Liver (tissue), 8 donors: ENCODE measurements at regions not wholly inside any gene's neighbourhood (a gene's known extent, or its start where the extent isn't known, plus 50 kb on each side); places are given as distances from the start of the nearest gene placed in this dataset.

ENCODE experiments used
- DNase-seq: peaks from one replicate; pipeline ENCODE4 v3.0.0-alpha.2; 2017; ENCODE audit warnings: low spot score
- H3K27ac ChIP-seq, 2 donors: one replicate each; pipeline ENCODE4 v1.7.0; 2013; ENCODE audit warnings: inconsistent platforms in 2 of 2, low read length in 2 of 2, control low read depth in 1 of 2, low read depth in 1 of 2, mild to moderate bottlenecking in 1 of 2
- H3K27me3 ChIP-seq, 4 donors: one replicate each; pipeline versions ENCODE4 v1.6.1 to v1.7.0; 2013; ENCODE audit warnings: low read length in 3 of 4, inconsistent platforms in 1 of 4, mild to moderate bottlenecking in 1 of 4, moderate library complexity in 1 of 4; ENCODE audit not compliant: control insufficient read depth in 4 of 4, insufficient read depth in 4 of 4
- H3K36me3 ChIP-seq, 4 donors: one replicate each; pipeline versions ENCODE4 v1.6.1 to v1.7.0; 2013; ENCODE audit warnings: low read length in 3 of 4, mild to moderate bottlenecking in 3 of 4, low read depth in 1 of 4, moderate library complexity in 1 of 4; ENCODE audit not compliant: control insufficient read depth in 4 of 4, insufficient read depth in 3 of 4
- H3K4me1 ChIP-seq, 4 donors: one replicate each; pipeline versions ENCODE4 v1.6.1 to v1.7.0; 2013; ENCODE audit warnings: low read length in 3 of 4, mild to moderate bottlenecking in 3 of 4, moderate library complexity in 1 of 4; ENCODE audit not compliant: control insufficient read depth in 4 of 4, insufficient read depth in 4 of 4
- H3K4me3 ChIP-seq, 3 donors: one replicate each; pipeline versions ENCODE4 v1.6.1 to v1.7.0; 2013; ENCODE audit warnings: low read length in 3 of 3, control low read depth in 1 of 3, low read depth in 1 of 3, mild to moderate bottlenecking in 1 of 3
- H3K9ac ChIP-seq, 2 donors: one replicate each; pipeline ENCODE4 v1.7.0; 2013; ENCODE audit warnings: low read length in 2 of 2, mild to moderate bottlenecking in 2 of 2, moderate library complexity in 2 of 2, control low read depth in 1 of 2, low read depth in 1 of 2
- H3K9me3 ChIP-seq, 4 donors: one replicate each; pipeline versions ENCODE4 v1.6.1 to v1.7.0; 2013; ENCODE audit warnings: low read length in 3 of 4; ENCODE audit not compliant: control insufficient read depth in 4 of 4
- ATF3 ChIP-seq: IDR thresholded peaks from 2 replicates; pipeline ENCODE4 v1.6.1; 2016; ENCODE audit warnings: antibody characterized with exemption
- CTCF ChIP-seq: fragments of 150-350 bp; IDR thresholded peaks from 2 replicates; pipeline ENCODE4 v1.5.1; 2017; ENCODE audit warnings: improper control_type of control experiment, low read depth, low read length; ENCODE audit not compliant: missing input control
- EGR1 ChIP-seq, 2 donors: IDR thresholded peaks; 2 replicates each; pipeline ENCODE4 v1.6.1; 2016 to 2018; ENCODE audit warnings: antibody characterized with exemption in 2 of 2, low read depth in 2 of 2
- FOXA1 ChIP-seq: IDR thresholded peaks from 2 replicates; pipeline ENCODE4 v1.6.1; 2016; ENCODE audit warnings: antibody characterized with exemption
- FOXA2 ChIP-seq: IDR thresholded peaks from 2 replicates; pipeline ENCODE4 v1.6.1; 2016; ENCODE audit warnings: antibody characterized with exemption
- GABPA ChIP-seq, 2 donors: IDR thresholded peaks in 1 of 2; conservative IDR thresholded peaks in 1 of 2; 2 replicates each; pipeline ENCODE4 v1.6.1; 2016; ENCODE audit warnings: antibody characterized with exemption in 2 of 2, mild to moderate bottlenecking in 1 of 2, moderate library complexity in 1 of 2
- HNF4A ChIP-seq, 2 donors: conservative IDR thresholded peaks; 2 replicates each; pipeline ENCODE4 v1.6.1; 2016; ENCODE audit warnings: antibody characterized with exemption in 2 of 2, mild to moderate bottlenecking in 2 of 2
- HNF4G ChIP-seq: IDR thresholded peaks from 2 replicates; pipeline ENCODE4 v1.6.1; 2016; ENCODE audit warnings: antibody characterized with exemption
- JUND ChIP-seq, 2 donors: IDR thresholded peaks; 2 replicates each; pipeline ENCODE4 v1.6.1; 2016; ENCODE audit warnings: antibody characterized with exemption in 2 of 2
- MAX ChIP-seq: IDR thresholded peaks from 2 replicates; pipeline ENCODE4 v1.6.1; 2016; ENCODE audit warnings: antibody characterized with exemption
- NR2F2 ChIP-seq: IDR thresholded peaks from 2 replicates; pipeline ENCODE4 v1.6.1; 2016; ENCODE audit warnings: antibody characterized with exemption
- RAD21 ChIP-seq, 2 donors: IDR thresholded peaks; 2 replicates each; pipeline ENCODE4 v1.6.1; 2016; ENCODE audit warnings: antibody characterized with exemption in 2 of 2, mild to moderate bottlenecking in 2 of 2
- REST ChIP-seq: IDR thresholded peaks from 2 replicates; pipeline ENCODE4 v1.6.1; 2016; ENCODE audit warnings: antibody characterized with exemption, mild to moderate bottlenecking
- RXRA ChIP-seq, 2 donors: IDR thresholded peaks; 2 replicates each; pipeline ENCODE4 v1.6.1; 2017 to 2018; ENCODE audit warnings: antibody characterized with exemption in 2 of 2, mild to moderate bottlenecking in 1 of 2
- SP1 ChIP-seq: IDR thresholded peaks from 2 replicates; pipeline ENCODE4 v1.6.1; 2018; ENCODE audit warnings: antibody characterized with exemption, mild to moderate bottlenecking
- TAF1 ChIP-seq: conservative IDR thresholded peaks from 2 replicates; pipeline ENCODE4 v1.6.1; 2016; ENCODE audit warnings: antibody characterized with exemption, mild to moderate bottlenecking
- YY1 ChIP-seq: IDR thresholded peaks from 2 replicates; pipeline ENCODE4 v1.6.1; 2016; ENCODE audit warnings: antibody characterized with exemption, mild to moderate bottlenecking
- ZBTB33 ChIP-seq: IDR thresholded peaks from 2 replicates; pipeline ENCODE4 v1.6.1; 2016; ENCODE audit warnings: antibody characterized with exemption
- WGBS: extraction: QIAGEN DNeasy Blood & Tissue Kit; methylation state at CpG from one replicate; pipeline ENCODE4 v1.1.7; 2013; 5-methylcytosine and 5-hydroxymethylcytosine counted together
- donor health status: healthy.
- donor health status: healthy.
- donor health status: healthy.
- donor health status: healthy.
- donor health status: healthy.

- H3K27ac ChIP-seq = no peak overlapping the region
- no peaks in the 10 kb centered on the region for H3K27me3 ChIP-seq
- TF ChIP-seq GABPA (IDR thresholded peaks at IDR 0.05 in 1 of 2, conservative IDR thresholded peaks at IDR 0.05 in 1 of 2) (no peak), YY1 (no peak), HNF4G (no peak), ATF3 (no peak), ZBTB33 (no peak), CTCF (no peak), MAX (no peak), SP1 (no peak), FOXA1 (no peak), RXRA (IDR thresholded peaks at IDR 0.05) (no peak), NR2F2 (no peak), FOXA2 (no peak), RAD21 (IDR thresholded peaks at IDR 0.05) (no peak), JUND (IDR thresholded peaks at IDR 0.05) (no peak), TAF1 (no peak), REST (no peak), HNF4A (conservative IDR thresholded peaks at IDR 0.05) (no peak), EGR1 (IDR thresholded peaks at IDR 0.05; ENCODE audit: low read depth in 2 of 2) (no peak)
- no peaks in the 10 kb centered on the region for H3K9me3 ChIP-seq
- H3K4me1 ChIP-seq = no peaks in the 10 kb centered on the region
- 97% methylated on average over 1 of the region's 1 CpG for WGBS
- H3K36me3 ChIP-seq = no peaks in the 10 kb centered on the region
- no peak overlapping the region for H3K4me3 ChIP-seq
- no peak overlapping the region for H3K9ac ChIP-seq
- DNase-seq = no peak
These were observed 443.8 kb downstream of the LRRC70 start for GRCh38 chr5:63022403-63022802.

GRCh38 chr5:63011158-63011557, 432.5 kb downstream of the LRRC70 start:
- Histone ChIP-seq H3K36me3 (no peaks in the 10 kb centered on the region), H3K9ac (no peak overlapping the region), H3K27me3 (no peaks in the 10 kb centered on the region), H3K9me3 (peaks cover 0 to 6% (median 2%) of the 10 kb centered on the region in 4 donors), H3K27ac (no peak overlapping the region), H3K4me1 (no peaks in the 10 kb centered on the region), H3K4me3 (no peak overlapping the region)
- WGBS = 55% methylated on average over 1 of the region's 1 CpG
- no peak for DNase-seq
- TF ChIP-seq GABPA (IDR thresholded peaks at IDR 0.05 in 1 of 2, conservative IDR thresholded peaks at IDR 0.05 in 1 of 2) (no peak), ATF3 (no peak), RXRA (IDR thresholded peaks at IDR 0.05) (no peak), JUND (IDR thresholded peaks at IDR 0.05) (no peak), HNF4A (conservative IDR thresholded peaks at IDR 0.05) (no peak), YY1 (no peak), SP1 (no peak), NR2F2 (no peak), ZBTB33 (no peak), MAX (no peak), RAD21 (IDR thresholded peaks at IDR 0.05) (no peak)
